Right lobe of liver (tissue), 6 donors: ENCODE measurements at regions not wholly inside any gene's neighbourhood (a gene's known extent, or its start where the extent isn't known, plus 50 kb on each side); places are given as distances from the start of the nearest gene placed in this dataset.

ENCODE experiments used
- ATAC-seq, 4 donors: fragments of 200-7000 bp; cut with Tn5 transposase; one replicate each; pipeline ENCODE4 v1.9.1; 2020; ENCODE audit warnings: mild to moderate bottlenecking in 4 of 4, moderate library complexity in 4 of 4
- DNase-seq, 3 donors: peaks; one replicate each; pipeline ENCODE4 v3.0.0-alpha.2; 2020
- H3K27ac ChIP-seq, 3 donors: fragments of 200-600 bp; one replicate each; pipeline ENCODE4 v1.8.0; 2022
- H3K27me3 ChIP-seq, 2 donors: fragments of 200-600 bp; one replicate each; pipeline ENCODE4 v1.8.0; 2022
- H3K36me3 ChIP-seq, 4 donors: fragments of 200-600 bp; sonication (generic) in 1 of 4; one replicate each; pipeline versions ENCODE4 v1.5.1 to v1.8.0; 2017 to 2022; ENCODE audit warnings: control low read depth in 1 of 4
- H3K4me1 ChIP-seq, 4 donors: fragments of 200-600 bp; sonication (generic) in 1 of 4; one replicate each; pipeline versions ENCODE4 v1.5.1 to v1.8.0; 2017 to 2022; ENCODE audit warnings: control low read depth in 1 of 4
- H3K4me3 ChIP-seq, 3 donors: fragments of 200-600 bp; one replicate each; pipeline ENCODE4 v1.8.0; 2022
- H3K9me3 ChIP-seq, 4 donors: fragments of 200-600 bp; sonication (generic) in 1 of 4; one replicate each; pipeline versions ENCODE4 v1.5.1 to v1.8.0; 2017 to 2022; ENCODE audit warnings: control low read depth in 1 of 4
- CTCF ChIP-seq, 4 donors: fragments of 200-600 bp in 3 of 4; fragments of 450-650 bp in 1 of 4; IDR thresholded peaks; one replicate each; pipeline versions ENCODE4 v1.5.1 to v1.8.0; 2016 to 2022; ENCODE audit warnings: antibody characterized with exemption in 4 of 4, mild to moderate bottlenecking in 2 of 4
- POLR2A ChIP-seq: fragments of 450-650 bp; IDR thresholded peaks from one replicate; pipeline ENCODE4 v1.6.1; 2017; ENCODE audit warnings: antibody characterized with exemption, mild to moderate bottlenecking
- WGBS: methylation state at CpG from one replicate; pipeline ENCODE4 v1.1.6; 2018; ENCODE audit warnings: low coverage, low lambda C conversion rate; ENCODE audit not compliant: insufficient coverage; ENCODE audit errors: missing lambda C conversion rate; 5-methylcytosine and 5-hydroxymethylcytosine counted together
- intact Hi-C, 2 donors: fragments of 100-400 bp; cut with DNase I; formaldehyde crosslinking; loops; one replicate each; pipeline versions ENCODE4 v1.11.2 to v1.14.1; 2022
- donor health status: DM: no; HTN: yes; CAD: no.
- donor health status: DM: no; HTN: no; CAD: no.
- donor health status: DM: no; HTN: no; CAD: no.
- donor health status: DM: no; HTN: yes; CAD: no.
- donor health status: DM: no; HTN: yes; CAD: no.

- no peak for ATAC-seq
- 4% methylated on average over 4 of the region's 4 CpGs for WGBS
- no peaks in the 10 kb centered on the region for H3K36me3 ChIP-seq
- DNase-seq, result no peak
- H3K9me3 ChIP-seq, result no peaks in the 10 kb centered on the region
- H3K27me3 ChIP-seq, result no peaks in the 10 kb centered on the region
- no peaks in the 10 kb centered on the region for H3K4me1 ChIP-seq
- H3K4me3 ChIP-seq, result no peak overlapping the region
- H3K27ac ChIP-seq, result no peak overlapping the region
- no peak for TF ChIP-seq CTCF (IDR thresholded peaks at IDR 0.05)
- TF ChIP-seq POLR2A, result no peak
- intact Hi-C loops, result no loop called here
These were observed 1033.6 kb downstream of the CDH8 start for GRCh38 chr16:61002479-61003204.

- Histone ChIP-seq H3K27ac (no peak overlapping the region), H3K4me1 (no peaks in the 10 kb centered on the region), H3K4me3 (no peak overlapping the region), H3K27me3 (no peaks in the 10 kb centered on the region), H3K36me3 (no peaks in the 10 kb centered on the region), H3K9me3 (no peaks in the 10 kb centered on the region)
- DNase-seq, result no peak
- TF ChIP-seq CTCF (IDR thresholded peaks at IDR 0.05), result no peak
- no peak for TF ChIP-seq POLR2A
- no peak for ATAC-seq
- intact Hi-C loops, result no loop called here
These were observed 1044.4 kb downstream of the CDH8 start for GRCh38 chr16:60991886-60992285.

- intact Hi-C loops, result no loop called here
- no peak for ATAC-seq
- WGBS, result 34% methylated on average over 5 of the region's 5 CpGs
- no peak for TF ChIP-seq CTCF (IDR thresholded peaks at IDR 0.05)
- TF ChIP-seq POLR2A, result no peak
- no peaks in the 10 kb centered on the region for H3K4me1 ChIP-seq
- H3K36me3 ChIP-seq, result no peaks in the 10 kb centered on the region
- no peak overlapping the region for H3K27ac ChIP-seq
- no peak for DNase-seq
- no peaks in the 10 kb centered on the region for H3K9me3 ChIP-seq
- H3K27me3 ChIP-seq, result no peaks in the 10 kb centered on the region
- no peak overlapping the region for H3K4me3 ChIP-seq
These were observed 1046.6 kb downstream of the CDH8 start for GRCh38 chr16:60989592-60989991.

GRCh38 chr16:60979119-60979518 is 1057.1 kb downstream of the CDH8 start:
- Histone ChIP-seq H3K27me3 (no peaks in the 10 kb centered on the region), H3K9me3 (no peaks in the 10 kb centered on the region), H3K36me3 (no peaks in the 10 kb centered on the region), H3K4me1 (no peaks in the 10 kb centered on the region), H3K27ac (no peak overlapping the region), H3K4me3 (no peak overlapping the region)
- ATAC-seq, result no peak
- intact Hi-C loops, result loop anchor here in 1 of 2 donors (10.0 kb wide), 1 partner anchor 56 kb away; no protein-coding TSS in a partner anchor
- TF ChIP-seq CTCF (IDR thresholded peaks at IDR 0.05), result no peak
- no peak for TF ChIP-seq POLR2A
- 0% methylated on average over 1 of the region's 2 CpGs for WGBS
- DNase-seq, result no peak

- no peak for TF ChIP-seq CTCF (IDR thresholded peaks at IDR 0.05)
- no peak for TF ChIP-seq POLR2A
- Histone ChIP-seq H3K4me1 (no peaks in the 10 kb centered on the region), H3K27me3 (no peaks in the 10 kb centered on the region), H3K36me3 (no peaks in the 10 kb centered on the region), H3K9me3 (no peaks in the 10 kb centered on the region), H3K4me3 (no peak overlapping the region), H3K27ac (no peak overlapping the region)
- no peak for DNase-seq
- 54% methylated on average over 5 of the region's 5 CpGs for WGBS
- ATAC-seq, result no peak
- intact Hi-C loops, result no loop called here
These were observed 1086.4 kb downstream of the CDH8 start for GRCh38 chr16:60949800-60950199.
